NCI-H187 (cell line): ENCODE measurements at regions not wholly inside any gene's neighbourhood (a gene's known extent, or its start where the extent isn't known, plus 50 kb on each side); places are given as distances from the start of the nearest gene placed in this dataset.

Experiments
- DNase-seq, 2 experiments: peaks; one replicate each; lab custom pipeline; 2025; lab: John Stamatoyannopoulos, UW

- no peak for DNase-seq
These were observed 143.2 kb upstream of the ZNF507 start for GRCh38 chr19:32202244-32202643.

GRCh38 chr19:32203161-32203560 lies 142.2 kb upstream of the ZNF507 start:
- no peak for DNase-seq

GRCh38 chr19:32206065-32206464 lies 139.3 kb upstream of the ZNF507 start:
- DNase-seq: no peak

GRCh38 chr19:32208060-32208459 lies 137.3 kb upstream of the ZNF507 start:
- no peak for DNase-seq

GRCh38 chr19:32219392-32219791 lies 126.0 kb upstream of the ZNF507 start:
- no peak for DNase-seq

GRCh38 chr19:32219881-32220472 lies 125.4 kb upstream of the ZNF507 start:
- DNase-seq: no peak

GRCh38 chr19:32220951-32221350 lies 124.5 kb upstream of the ZNF507 start:
- DNase-seq: no peak

GRCh38 chr19:32222556-32222955 lies 122.9 kb upstream of the ZNF507 start:
- no peak for DNase-seq

GRCh38 chr19:32223106-32223505 lies 122.3 kb upstream of the ZNF507 start:
- no peak for DNase-seq

GRCh38 chr19:32223595-32224370 lies 121.6 kb upstream of the ZNF507 start:
- no peak for DNase-seq

- peak in 1 of 2 experiments; percentile 7 for DNase-seq
These were observed 120.8 kb upstream of the ZNF507 start for GRCh38 chr19:32224371-32225244.

- DNase-seq: no peak
These were observed 117.7 kb upstream of the ZNF507 start for GRCh38 chr19:32227561-32228165.

- DNase-seq: no peak
These were observed 115.0 kb upstream of the ZNF507 start for GRCh38 chr19:32230441-32230840.

- DNase-seq: no peak
These were observed 114.4 kb upstream of the ZNF507 start for GRCh38 chr19:32231020-32231419.

GRCh38 chr19:32231691-32232090 lies 113.7 kb upstream of the ZNF507 start:
- DNase-seq: no peak

GRCh38 chr19:32232449-32232848 lies 113.0 kb upstream of the ZNF507 start:
- no peak for DNase-seq

GRCh38 chr19:32233091-32233490 lies 112.3 kb upstream of the ZNF507 start:
- no peak for DNase-seq

GRCh38 chr19:32233885-32234284 lies 111.5 kb upstream of the ZNF507 start:
- no peak for DNase-seq

- DNase-seq: no peak
These were observed 110.7 kb upstream of the ZNF507 start for GRCh38 chr19:32234663-32235217.

GRCh38 chr19:32238076-32238475 lies 107.3 kb upstream of the ZNF507 start:
- DNase-seq: no peak

GRCh38 chr19:32240316-32240715 lies 105.1 kb upstream of the ZNF507 start:
- DNase-seq: no peak

GRCh38 chr19:32241306-32241705 lies 104.1 kb upstream of the ZNF507 start:
- DNase-seq: no peak
